ENCODE measurements at regions not wholly inside any gene's neighbourhood (a gene's known extent, or its start where the extent isn't known, plus 50 kb on each side); places are given as distances from the start of the nearest gene placed in this dataset.
"Not testable (repeated sequence)": the region's sequence is repeated elsewhere in the genome, so short reads cannot be mapped to it uniquely, and the experiment has no call there.

DNA sequence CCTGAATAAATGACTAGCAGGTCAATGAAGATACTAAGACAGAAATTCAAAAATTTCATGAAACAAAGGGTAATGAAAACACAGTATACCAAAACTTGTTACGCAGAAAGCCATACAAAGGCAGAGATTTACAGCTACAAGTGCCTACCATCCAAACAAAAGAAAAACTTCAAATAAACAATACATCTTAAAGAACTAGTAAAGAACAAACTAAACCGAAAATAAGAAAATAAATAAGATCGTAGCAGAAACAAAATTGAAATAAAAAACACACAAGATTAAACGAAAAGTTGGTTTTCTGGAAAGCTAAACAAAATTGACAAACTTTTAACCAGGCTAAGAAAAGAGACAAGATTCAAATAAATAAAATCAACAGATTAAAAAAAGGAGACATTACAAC is 51.5 kb downstream of the VPREB1 start:
- DNase-seq = not testable (repeated sequence)

DNA sequence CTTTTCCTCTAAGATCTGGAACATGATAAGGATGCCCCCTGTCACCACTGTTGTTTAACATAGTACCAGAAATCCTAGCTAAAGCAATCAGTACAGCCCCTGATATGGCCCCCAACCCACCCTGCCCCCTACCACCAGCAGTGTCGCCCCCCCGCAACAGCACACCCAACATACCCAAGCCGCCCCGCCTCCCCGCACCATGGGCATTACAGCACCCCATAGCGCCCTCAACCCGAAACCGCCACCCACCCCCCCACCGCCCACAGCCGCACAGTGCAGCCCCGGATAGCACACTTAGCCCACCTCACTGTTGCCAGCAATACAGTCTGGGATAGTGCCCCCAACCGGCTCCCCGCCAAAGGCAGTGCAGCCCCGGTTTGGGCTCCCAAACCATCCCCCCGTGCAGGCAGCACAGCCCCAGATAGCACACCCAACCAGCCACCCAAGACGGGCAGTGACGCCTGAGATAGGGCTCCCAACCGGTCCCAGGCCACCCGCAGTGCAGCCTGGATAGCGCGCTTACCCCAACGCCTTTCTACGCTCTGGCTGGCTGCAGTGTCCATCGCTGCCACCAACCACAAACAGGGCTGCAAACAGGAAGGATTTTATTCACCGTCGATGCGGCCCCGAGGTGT is 52.7 kb downstream of the VPREB1 start:
- DNase-seq = peak; percentile 5

DNA sequence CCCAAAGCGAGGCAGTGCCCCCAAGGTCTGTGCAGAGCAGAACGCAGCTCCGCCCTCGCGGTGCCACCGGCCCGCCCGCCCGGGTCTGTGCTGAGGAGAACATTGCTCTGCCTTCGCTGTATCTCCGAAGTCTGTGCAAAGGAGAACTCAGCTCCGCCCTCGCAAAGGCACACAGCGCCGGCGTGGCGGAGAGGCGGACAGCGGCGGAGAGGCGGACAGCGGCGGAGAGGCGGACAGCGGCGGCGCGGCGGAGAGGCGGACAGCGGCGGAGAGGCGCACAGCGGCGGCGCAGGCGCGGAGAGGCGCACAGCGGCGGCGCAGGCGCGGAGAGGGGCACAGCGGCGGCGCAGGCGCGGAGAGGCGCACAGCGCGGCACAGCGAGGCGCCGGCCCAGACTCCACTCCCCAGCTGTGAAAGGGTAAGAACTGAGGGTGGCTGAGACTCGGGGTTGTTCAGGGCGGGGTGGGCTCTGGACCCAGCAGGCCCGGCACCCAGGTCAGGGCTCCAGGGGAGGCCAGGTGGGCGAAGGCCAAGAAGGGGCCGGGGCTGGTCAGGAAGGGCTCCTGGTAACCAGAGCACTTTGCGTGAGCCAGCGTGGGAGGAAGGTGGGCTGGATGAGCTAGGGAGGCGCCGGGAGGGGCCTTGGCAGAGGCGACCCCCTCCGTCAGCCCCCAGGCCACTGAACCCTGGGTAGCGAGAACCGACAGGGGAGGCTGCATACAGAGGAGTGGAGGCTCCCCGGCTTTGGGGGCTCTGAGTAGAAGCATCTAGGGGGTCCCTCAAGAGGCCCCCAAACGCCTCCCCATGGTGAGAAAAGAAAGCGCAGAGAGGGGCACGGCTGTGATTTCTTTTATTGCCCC is 53.4 kb downstream of the VPREB1 start:
- peak; percentile 59 for DNase-seq

DNA sequence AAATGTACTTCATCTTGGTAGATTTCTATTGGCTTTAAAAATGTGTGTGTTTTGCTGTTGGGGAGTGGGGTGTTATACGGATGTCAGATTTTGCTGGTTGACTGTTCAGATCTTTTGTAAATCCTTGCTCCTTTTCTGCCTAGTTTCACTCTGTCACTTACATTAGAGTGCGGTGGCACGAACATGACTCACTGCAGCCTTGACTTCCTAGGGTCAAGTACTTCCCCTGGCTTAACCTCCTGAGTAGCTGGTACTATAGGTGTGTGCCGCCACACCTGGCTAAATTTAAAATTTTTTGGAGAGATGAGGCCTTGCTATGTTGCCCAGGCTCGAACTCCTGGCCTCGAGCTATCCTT is 54.0 kb downstream of the VPREB1 start:
- DNase-seq = not testable (repeated sequence)

DNA sequence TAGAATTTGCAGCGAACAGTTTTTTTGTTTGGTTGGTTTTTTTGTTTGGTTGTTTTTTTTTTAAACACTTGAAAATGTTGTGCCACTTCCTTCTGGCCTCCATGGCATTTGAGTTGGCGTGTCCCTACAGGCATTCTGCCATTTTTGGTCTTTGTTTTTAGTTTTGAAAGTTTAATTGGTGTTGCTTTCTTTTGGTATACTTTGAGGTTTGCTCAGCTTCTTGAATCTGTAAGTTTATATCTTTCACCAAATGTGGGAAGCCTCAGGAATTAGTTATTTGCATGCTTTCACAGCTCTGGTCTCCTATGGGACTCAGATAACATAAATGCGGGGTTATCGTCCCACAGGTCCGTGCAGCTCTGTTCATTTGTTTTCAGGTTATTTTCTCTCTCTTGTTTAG is 55.9 kb downstream of the VPREB1 start:
- not testable (repeated sequence) for DNase-seq

DNA sequence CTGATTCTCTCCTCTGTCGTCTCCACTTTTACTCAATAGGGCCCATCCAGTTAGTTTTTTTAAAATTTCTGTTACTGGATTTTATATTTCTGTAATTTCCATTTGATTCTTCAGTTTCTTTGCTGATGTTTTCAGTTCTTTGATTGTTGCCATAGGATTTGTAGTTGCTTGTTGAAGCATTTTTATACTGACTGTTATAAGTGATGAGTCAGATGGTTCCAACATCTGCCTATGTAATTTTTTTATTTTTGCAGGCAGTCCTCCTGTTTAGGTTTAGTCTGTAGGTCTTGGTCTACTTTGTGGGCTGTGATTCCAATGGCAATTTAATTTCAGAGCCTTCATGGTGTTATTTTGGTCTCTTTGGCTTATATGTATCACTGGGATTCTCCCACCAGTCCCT is 56.4 kb downstream of the VPREB1 start:
- DNase-seq = not testable (repeated sequence)

DNA sequence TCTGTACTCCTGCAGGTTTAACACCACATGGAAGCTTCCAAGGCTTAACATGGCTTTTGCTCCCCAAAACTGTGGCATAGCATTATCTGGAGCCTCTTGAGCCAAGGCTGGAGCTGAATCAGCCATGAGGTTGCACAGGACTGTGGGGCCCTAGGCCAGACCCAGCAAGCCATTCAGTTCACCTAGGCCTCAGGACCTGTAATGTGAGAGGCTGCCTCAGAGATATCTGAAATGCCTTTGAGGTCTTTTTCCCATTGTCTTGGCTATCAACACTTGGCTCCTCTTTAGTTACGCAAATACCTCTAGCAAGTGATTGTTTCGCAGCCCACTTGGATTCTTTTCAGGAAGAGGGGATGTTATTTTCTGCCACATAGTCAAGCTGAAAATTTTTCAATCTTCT is 72.0 kb downstream of the VPREB1 start:
- DNase-seq = no peak

DNA sequence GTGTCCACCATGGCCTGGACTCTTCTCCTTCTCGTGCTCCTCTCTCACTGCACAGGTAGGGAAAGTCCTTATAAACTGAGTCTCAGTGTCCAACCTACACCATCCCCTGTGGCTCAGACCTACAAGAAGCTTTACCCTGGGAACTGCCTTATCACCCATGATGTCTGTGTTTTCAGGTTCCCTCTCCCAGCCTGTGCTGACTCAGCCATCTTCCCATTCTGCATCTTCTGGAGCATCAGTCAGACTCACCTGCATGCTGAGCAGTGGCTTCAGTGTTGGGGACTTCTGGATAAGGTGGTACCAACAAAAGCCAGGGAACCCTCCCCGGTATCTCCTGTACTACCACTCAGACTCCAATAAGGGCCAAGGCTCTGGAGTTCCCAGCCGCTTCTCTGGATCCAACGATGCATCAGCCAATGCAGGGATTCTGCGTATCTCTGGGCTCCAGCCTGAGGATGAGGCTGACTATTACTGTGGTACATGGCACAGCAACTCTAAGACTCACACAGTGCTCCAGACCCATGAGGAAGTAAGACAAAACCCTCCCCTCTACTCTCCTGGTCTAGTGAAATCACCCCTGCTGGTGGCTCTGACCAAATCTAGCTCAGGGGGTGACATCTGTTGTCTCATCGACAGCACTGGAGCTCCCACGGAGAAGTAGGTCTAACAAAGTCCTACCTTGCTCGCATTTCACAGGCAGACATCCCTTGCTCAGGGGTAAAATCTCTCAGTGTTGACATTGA is 74.3 kb downstream of the VPREB1 start:
- DNase-seq = no peak

DNA sequence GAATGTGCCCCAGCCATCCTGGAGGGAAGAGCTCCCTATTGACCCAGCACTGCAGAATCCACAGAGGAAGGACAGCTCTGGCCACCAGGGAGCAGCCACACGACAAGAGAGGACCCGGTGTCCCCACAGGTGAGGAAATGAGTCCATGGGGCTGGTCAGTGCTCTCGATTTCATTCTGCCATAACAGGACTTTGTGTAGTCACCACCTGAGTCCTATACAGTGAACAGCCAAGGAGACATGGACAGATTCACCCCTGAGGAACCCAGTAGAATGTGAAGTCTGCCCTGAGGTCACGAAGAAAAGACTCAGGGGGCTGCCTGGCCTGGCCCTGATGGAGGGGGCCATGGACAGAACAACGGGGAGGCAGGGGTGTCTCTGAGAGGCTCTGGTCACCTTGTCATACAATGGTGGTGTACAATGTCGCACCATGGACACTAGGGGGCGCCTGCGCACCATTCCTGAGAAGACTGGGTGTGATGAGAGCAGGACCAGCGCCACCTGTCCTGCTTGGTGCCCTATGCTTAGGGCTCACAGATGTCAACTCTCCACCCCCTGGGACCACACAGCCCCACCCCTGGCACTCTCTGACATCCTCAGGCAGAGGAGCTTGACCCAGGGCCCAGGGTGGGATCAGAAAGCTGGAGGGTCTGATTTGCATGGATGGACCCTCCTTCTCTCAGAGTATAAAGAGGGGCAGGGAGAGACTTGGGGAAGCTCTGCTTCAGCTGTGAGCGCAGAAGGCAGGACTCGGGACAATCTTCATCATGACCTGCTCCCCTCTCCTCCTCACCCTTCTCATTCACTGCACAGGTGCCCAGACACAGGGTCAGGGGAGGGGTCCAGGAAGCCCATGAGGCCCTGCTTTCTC is 77.4 kb downstream of the VPREB1 start:
- peak; percentile 70 for DNase-seq

DNA sequence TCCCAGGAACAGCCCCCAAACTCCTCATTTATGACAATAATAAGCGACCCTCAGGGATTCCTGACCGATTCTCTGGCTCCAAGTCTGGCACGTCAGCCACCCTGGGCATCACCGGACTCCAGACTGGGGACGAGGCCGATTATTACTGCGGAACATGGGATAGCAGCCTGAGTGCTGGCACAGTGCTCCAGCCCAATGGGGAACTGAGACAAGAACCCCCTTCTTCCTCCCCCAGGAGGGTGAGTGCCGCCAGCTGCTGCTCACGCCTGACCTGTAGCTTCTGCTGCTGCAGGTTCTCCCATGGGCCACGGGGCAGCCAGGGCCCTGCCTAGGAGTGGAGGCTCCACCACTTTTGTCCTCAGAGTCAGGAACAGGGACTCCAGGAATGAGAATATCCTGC is 78.2 kb downstream of the VPREB1 start:
- no peak for DNase-seq

DNA sequence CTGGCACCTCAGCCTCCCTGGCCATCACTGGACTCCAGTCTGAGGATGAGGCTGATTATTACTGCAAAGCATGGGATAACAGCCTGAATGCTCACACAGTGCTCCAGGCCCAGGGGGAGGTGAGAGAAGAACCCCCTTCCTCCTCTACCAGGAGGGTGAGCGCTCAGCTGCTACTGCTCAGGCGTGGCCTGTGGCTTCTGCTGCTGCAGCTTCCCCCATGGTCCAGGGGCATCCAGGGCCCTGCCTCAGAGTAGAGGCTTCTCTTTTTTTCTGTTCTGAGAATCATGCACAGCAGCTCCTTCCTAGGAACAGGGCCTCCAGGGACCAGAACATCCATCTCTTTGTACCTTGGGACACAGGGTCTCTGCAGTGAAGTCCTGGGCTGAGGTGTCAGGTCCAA is 83.1 kb downstream of the VPREB1 start:
- DNase-seq = no peak

DNA sequence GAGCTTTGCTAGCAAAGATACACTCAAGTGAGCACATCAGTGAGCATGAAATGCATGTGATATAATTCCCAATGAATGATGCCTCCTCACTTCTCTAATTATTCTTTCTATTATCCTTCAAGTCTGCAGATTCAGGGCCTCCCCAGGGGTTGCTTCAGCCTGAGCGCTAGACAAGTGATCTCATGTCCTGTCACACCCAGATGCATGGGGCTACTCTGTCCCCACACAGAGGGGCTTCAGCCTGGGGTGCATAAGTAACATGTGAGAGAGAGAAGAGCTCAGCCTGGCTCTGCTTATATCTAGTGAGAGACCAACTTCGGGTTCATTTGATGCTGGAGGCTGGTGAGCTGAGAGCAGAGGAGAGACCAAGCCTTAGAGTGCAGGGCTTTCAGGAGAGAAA is 85.2 kb downstream of the VPREB1 start:
- no peak for DNase-seq

DNA sequence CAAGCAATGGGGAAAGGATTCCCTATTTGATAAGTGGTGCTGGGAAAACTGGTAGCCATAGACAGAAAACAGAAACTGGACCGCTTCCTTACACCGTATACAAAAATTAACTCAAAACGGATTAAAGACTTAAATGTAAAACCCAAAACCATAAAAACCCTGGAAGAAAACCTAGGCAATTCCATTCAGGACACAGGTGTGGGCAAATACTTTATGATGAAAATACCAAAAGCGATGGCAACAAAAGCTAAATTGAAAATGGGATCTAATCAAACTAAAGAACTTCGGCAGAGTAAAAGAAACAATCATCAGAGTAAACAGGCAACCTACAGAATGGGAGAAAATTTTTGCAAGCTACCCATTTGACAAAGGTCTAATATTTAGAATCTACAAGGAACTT is 91.1 kb downstream of the VPREB1 start:
- not testable (repeated sequence) for DNase-seq

DNA sequence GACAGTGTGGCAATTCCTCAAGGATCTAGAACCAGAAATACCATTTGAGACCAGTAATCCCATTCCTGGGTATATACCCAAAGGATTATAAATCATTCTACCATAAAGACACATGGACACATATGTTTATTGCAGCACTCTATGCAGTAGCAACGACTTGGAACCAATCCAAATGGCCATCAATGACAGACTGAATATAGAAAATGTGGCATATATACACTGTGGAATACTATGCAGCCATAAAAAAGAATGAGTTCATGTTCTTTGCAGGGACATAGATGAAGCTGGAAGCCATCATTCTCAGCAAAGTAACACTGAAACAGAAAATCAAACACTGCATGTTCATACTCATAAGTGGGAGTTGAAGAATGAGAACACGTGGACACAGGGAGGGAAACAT is 91.7 kb downstream of the VPREB1 start:
- DNase-seq = not testable (repeated sequence)

DNA sequence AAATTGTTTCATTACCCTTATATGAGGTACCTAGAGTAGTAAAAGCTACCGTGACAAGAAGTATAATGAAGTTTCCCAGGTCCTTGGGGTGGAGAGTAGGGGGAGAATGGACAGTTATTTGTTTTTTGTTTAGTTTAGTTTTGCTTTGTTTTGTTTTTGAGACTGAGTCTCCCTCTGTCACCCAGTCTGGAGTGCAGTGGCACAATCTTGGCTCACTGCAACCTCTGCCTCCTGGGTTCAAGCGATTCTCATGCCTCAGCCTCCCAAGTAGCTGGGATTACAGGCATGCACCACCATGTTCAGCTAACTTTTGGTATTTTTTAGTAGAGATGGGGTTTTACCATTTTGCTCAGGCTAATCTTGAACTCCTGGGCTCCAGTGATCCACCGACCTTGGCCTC is 94.2 kb downstream of the VPREB1 start:
- not testable (repeated sequence) for DNase-seq

DNA sequence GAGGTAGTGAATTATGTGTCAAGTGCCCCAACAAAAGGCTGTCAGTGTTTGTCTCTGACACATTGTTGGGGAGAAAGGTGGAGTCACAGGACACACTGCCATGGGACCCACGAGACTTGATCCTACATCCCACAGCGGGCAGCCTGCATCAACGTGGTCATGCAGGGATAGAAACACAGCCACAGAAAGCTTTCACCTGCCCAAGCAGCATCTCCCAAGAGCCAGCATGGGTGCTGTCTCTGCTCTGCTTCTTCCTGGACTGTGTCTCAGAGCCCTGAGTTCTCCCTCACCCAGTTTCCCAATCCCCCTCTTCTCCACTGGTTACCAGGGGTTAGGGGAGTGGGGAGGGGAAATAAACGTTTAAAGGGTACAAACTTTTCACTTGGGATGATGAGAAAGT is 97.2 kb downstream of the VPREB1 start:
- no peak for DNase-seq

DNA sequence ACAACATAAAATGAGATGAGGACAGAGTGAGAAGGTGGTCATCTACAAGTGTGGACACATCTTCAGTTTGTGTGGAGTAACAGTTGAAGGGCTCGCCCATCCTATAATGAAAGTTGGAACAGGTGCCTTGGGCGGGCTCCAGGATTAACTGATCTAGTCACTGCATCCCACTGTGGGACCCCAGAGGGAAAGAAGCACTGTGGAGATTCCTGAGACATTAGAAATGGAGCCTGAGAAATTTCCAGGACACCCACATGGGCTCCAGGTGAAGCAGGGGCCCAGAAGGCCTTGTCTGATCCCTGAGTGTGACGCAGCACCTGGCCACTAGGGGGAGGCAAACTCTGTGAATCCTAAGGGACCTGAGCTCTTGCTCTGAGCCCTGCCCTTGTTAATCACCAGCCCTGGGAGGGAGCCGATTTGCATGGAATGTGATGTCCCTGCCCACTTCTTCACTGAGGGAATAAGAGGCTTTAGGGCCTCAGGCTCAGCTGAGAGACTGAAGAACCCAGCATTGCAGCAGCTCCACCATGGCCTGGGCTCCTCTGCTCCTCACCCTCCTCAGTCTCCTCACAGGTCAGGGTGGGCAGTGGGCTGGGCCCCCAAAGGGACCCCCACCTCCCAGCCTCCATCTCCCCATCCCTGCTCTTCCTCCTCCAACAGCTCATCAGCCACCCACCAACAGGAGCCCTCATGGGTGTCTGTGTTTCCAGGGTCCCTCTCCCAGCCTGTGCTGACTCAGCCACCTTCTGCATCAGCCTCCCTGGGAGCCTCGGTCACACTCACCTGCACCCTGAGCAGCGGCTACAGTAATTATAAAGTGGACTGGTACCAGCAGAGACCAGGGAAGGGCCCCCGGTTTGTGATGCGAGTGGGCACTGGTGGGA is 98.4 kb downstream of the VPREB1 start:
- peak; percentile 60 for DNase-seq

DNA sequence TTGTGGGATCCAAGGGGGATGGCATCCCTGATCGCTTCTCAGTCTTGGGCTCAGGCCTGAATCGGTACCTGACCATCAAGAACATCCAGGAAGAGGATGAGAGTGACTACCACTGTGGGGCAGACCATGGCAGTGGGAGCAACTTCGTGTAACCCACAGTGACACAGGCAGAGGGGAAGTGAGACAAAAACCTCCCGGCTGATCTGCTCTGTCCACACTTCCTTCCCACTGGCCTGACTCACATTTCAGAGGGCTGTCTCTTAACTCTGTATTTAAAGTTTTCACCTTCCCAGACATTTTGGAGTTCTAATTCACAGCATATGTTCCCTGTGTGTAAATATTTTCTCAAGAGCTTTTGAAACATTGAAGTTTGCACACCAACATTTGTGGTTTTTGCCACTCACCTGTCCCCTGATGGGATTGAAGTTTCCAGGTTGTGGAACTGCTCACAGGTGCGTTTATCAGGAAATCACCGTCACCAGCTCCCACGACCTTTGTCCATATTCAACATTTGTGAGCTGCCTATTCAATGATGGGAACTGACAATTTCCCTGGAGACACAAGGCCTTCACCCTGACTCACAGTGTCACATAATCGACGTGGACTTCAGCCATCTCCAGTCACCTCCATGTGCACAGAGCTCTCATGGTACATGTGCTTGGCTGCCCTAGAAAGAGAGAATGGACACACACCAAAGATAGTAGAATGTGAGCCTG is 99.2 kb downstream of the VPREB1 start:
- DNase-seq = peak; percentile 19

DNA sequence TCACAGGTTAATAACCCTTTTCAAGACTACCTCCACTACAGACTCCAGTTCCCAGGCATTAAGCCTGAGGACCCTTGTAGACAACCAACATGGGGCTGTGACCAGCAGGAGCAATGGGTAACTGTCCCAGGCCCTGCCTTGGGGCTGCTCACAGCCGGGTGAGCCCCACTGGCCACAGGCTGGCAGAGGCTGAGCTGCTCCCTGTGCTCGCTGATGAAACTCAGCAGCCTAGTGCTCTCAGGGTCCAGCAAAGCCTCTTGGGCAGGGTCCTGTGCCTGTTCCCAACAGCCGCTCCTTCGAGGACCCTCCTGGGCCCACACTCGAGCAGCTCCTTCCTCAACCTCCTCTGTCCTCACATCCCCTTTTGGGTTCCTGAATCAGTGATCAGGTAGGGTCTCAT is 99.8 kb downstream of the VPREB1 start:
- DNase-seq = no peak

DNA sequence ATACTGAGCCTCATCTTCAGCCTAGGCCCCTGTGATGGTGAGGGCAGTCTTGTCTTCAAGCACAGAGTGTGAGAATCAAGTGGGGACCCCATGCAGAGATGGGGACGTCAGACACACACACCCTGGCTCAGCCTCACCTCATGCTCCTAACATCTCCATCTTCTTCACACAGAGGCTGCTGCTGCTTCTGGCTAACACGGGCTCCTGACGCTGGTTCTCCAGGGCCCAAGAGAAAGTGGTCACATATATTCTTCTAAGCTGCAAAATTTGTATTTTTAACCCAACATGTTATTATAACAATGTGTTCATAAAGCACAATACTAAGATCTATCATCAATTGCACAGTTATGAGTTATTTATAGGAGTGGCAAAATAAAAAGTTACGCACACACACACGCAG is 101.2 kb downstream of the VPREB1 start:
- DNase-seq = no peak
